ENCODE measurements at regions not wholly inside any gene's neighbourhood (a gene's known extent, or its start where the extent isn't known, plus 50 kb on each side); places are given as distances from the start of the nearest gene placed in this dataset.
A peak's percentile ranks its signal among the peaks of the same experiment; 100 is the strongest.

DNA sequence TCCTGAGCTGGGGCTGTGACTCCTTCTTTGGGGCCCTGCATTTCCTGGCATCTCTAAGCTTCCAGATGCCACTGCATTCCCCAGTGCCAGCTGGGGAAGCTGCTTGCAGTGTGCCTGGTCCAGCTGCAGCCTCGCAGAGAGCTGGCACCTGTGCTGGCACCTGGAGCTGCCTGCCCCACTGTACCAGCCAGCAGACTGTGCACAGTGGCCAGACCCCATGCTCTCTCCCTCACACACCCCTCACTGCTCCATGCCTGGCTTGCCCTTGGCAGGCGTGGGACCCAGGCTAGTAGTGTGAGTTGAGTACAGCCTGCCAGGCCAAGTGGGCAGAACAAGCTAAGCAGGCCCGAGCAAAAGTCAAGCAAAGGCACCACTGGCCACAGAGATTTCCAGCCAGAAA, 327.5 kb downstream of the NDFIP2 start:
- DNase-seq: no peak

DNA sequence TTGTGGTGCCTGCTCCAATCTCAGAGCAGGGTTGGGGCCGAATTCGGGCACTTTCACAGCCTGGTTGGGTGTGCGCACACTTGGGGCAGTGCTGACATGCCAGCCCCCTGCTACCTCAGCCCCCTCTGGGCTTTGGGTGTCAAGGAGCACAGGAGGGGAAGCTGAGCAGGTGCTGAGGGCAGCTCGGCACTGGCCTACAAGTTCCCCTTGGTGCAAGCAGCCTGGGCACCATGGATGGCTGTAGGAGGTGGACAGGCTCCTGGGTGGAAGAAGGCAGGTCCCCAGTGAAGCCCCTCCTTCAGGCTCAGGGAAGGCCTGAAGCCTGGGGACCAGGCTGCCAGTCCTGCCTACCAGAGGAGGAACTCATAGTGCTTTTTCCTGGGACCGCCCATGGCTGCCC, 326.6 kb downstream of the NDFIP2 start:
- no peak for DNase-seq

DNA sequence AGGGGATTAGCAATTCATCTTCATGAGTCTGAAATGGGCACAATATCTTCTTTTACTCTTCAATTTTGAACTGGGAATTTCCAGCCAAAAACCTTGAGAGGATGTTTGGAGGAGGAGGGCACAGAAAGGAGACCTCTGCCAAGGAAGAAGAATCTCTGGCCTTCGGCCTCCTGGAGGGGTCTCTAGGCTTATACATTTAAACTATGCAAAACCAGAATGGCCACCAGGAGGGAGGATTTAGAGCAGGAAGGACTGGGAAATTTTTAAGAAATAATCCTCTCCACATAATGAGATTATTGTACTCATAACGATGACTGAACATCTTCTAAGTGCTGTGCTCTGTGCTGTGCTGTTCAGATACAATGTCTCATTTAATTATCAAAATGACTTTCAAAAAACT, 325.9 kb downstream of the NDFIP2 start:
- DNase-seq: no peak

DNA sequence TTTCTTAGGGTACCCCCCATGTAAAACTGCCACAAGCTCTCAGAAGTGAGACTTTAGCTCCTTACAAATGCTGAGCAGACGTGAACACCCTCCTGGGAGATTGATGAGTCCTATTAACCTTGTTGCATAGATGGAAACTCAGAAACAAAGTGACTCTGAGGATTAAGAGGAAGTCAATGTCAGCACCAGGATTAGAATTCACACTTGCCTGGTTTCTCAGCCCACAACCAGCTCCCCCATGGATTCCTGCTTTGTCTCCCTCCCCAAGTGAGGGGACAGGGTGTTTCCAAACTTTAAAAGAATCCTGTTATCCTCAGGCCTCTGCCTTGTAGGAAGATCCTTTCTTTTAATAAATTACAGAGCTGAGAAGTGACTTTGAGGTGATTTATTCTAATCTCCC, 324.4 kb downstream of the NDFIP2 start:
- DNase-seq: no peak

DNA sequence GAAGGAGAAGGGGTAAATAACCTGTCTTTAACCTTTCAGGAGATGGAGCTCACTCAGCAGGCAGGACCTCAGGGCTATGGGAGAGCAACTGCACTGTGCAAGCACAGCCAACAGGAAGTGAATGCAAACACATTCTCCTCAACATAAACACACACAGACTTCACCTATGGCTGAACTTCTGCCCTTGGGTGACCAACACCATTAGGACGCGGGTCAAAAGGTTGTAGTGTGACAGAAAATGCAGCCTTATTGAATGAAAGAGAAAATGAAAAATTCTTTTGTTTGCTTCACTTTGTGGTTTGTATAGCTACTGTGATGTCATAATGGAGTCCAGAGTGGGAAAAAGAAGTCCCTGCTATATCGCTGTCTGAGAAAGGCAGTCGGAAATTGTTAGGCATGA, 323.0 kb downstream of the NDFIP2 start:
- DNase-seq: no peak

DNA sequence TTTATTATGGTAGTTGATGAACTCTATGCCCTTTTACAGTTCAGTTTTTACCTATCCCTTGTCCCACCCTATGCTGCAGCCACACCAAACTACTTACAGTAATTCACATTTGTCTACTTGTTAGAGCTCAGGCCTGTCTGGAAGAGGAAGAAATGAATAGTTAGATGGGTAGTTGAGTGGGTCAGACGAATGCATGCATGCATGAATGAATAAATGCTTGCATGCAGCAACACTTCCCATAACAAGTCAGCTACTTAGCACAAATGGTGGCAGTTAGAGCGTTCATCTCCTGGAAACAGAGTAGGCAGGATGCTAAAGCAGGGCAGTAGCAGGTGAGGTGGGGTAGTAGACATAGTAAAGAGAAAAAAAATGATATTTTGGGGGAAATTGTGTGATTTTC, 322.3 kb downstream of the NDFIP2 start:
- DNase-seq: no peak

DNA sequence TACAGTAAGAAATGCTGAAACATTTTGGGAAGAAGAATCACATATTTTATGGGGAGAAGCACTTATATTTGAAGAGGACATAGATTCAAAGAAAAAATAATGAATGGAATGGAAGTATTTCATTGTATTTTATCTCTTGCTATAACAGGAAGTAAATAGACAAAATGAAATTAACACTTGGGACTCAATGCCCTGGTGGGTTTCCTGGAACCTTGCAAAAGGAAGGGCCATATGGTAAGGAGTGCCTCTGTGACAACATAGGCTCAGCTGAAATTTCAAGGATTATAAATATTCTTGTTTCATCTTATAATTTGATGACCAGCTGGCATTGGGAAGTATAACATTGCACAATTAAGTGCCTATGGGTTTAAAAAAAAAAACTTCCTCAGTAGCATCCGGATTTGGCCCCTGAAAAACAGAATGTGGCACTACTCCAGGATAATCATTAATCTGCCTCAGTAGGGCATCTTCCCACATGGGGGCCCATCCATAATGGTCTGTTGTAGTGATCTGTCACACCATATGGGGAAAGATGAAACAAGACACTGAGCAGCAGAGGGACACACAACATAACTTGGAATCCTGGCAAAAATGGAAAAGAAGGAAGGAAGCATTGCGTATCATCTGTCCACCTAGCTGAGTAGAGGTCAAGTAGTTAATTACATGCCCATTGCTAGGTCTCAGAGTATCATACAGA, 321.6 kb downstream of the NDFIP2 start:
- DNase-seq: no peak

DNA sequence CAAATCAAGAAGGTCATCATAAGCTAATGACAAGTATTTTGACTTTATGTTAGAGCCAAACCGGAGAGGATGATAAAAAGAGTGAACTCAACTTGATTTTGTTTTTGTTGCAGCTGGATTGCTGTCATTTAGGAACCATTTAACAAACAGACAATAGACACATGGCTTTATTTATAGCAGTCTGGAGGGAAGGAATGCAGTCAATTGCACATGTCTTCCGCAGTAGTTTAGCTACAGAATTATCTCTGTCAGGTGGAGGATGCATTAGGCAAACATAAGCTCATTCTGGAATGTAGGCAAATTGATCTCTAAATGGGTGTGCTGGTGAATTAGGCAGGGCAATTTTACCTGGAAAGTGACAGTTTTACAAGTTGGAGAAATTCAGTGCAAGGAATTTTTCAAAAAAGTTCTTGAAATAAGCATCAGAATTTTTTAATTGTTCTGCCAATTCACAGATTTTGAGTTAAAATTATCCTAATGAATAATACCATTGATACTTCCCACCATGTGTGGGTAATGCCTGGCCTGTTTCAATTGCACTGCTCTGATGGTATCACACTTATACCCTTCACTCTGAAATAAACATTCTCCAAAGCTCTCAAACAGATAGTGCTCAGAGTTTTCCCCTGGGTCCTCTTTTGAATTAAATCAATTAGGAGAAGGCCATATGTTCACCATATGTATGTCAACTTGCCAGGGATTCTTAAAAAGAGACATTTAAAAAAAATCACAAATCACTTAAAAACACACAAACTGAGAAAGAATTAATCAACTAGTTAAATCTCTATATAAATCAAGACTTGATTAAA, 318.3 kb downstream of the NDFIP2 start:
- peak; percentile 87 for DNase-seq

DNA sequence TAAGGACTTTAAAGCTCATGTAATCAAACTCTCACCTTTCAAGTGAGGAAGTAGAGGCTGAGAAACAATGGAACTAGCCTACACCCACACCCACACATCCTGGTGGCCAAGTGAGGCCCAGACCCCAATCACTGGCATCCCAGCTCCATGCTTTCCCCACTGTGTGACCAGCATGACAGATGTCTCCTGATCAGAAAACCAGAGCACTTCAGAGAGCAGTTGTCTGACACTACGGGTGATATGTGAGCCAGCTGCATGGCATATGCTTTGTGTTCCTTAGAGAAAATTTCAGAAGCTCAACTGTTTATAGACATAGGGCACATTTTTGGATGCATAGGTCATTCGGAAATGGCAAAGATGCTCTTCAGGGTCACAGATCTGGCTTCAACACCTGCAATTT, 315.2 kb downstream of the NDFIP2 start:
- no peak for DNase-seq

DNA sequence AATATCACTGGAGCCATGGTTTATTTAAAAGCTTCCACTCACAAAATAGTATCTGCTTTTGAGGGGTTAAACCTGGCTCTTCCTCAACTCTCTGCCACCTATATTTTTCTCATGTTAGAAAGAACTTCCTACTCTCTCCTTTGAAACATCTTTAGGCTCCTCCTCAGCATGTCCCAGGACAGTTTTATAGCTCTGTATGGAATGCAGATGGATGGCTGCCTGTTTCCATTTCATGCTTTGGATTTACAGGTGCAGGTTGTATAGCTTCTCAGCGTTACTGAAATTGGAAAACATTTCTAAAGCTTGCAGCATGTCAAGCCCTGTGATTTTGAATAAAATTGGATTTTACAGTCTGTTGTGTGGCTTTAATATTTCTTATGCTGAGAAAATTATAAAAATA, 314.0 kb downstream of the NDFIP2 start:
- DNase-seq: no peak

DNA sequence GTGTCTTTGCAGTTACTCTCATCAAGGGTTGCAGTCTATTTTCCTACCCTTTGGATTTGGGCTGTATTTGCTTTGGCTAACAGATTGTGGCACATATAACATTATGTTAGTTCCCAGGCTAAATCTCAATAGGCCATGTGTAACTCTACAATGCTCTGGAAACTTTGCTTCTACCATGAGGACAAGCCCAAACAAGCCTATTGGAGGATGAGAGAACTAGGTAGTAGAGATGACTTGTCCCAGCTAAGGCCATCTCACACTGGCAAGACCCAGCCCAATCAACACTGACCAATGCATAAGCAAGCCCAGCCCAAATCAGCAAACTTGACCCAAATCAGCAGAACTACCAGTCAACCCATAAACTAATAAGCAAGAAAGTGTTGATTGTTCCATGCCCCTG, 311.8 kb downstream of the NDFIP2 start:
- DNase-seq: no peak

DNA sequence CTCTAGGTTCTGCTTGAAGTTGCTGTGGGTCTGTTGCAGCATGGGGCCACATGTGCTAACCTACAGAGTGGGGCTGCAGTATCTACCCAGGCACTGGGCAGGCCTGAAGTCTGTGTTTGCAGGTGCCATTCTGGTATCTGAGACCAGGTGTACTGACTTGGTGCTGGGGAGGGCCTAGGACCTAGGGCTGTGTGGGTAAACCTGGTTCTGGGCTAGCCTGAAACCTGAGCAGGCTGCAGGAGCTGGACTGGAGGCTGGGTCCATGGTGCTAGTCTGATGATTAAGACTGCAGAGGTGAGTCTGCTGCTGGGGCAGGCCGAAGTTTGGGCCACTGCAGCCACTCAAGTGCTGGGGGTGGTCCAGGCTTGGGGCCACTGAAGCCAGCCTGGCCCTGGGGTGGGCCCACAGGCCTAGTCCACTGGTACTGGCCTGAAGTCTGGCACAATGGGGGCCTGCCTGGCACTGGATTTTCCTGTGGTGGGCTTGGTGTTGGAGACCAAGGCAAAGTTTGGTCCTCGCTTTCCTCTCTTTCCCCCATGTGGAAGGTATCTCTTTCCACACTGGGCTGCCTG, 310.6 kb downstream of the NDFIP2 start:
- no peak for DNase-seq

DNA sequence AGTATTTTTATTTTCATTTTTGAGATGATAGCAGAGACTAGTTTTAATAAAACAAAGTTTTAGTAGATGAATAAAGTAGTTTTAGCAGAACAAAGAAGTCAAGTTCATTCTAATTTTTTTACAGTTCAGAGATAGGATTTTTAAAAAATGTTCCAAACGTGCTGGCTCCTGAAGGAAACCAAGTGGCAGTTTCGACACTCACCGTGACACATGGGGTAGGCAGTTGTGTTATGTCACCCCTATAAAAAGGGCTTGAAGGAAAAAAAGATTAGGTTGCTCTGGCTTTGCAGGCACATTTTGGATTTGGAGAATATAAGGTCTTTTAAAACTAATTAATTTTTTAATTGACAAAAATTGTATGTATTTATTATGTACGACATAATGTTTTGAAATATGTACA, 305.2 kb downstream of the NDFIP2 start:
- no peak for DNase-seq

DNA sequence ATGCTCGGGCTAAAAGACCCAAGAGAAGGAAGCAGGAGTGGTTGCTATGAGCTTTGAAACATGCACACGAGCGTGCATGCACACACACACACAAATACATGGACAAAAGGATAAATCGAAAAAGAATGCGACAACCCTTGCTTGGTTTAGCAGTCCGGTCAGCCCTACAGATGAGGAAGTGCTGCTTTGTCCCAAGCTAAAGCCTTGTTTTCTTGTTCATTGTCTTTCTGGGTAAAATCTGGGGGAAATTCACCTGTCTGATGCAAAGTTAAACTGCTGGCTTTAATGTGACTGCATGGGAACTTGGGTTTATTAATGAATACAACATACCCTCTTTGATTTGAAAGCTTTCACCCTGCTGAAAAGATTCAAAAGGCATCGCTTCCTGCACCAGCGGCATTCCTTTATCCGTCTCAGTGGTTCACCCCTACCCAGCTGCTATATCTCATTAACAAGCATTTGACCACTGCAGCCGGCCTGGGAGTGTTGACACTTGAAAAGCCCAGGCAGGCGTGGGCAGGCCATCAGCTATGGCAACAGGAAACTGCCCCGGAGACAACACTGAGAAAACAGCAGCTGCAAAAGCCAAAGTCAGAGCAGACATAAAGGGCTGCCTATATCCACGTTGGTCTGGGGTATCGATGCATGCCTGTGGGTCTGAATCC, 301.7 kb downstream of the NDFIP2 start:
- DNase-seq: peak; percentile 32

DNA sequence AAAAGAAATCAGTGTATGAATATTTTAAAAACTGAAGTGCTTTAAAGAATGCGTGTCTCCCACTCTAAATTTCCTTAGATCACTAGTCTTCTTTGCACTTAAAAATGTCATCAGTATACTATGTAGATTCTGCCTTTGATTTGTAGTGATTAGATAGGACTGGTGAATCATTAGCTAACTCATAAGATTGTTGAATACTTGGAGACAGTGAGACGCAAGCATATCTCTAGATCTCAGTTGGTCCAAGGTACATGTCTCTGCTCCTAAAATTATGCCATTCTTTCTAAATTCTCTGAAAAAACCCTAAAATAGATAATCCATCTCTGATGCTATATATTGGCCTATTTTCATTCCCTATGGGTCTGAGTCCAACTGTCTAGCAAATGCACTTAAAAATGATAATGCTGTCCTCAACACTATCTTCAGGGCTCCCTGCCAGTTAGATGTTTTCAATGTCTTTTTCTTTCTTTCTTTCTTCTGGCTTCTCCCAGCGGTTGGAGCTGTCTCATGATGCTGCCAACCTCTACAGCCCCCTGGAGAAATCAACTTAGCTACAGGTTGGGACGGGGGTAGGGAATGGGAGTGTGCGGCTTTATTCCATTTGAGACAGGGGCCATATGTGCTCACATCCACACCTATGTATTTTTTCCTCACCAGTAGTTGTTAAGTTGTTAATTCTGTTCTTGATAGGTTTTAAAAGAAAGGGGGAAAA, 301.0 kb downstream of the NDFIP2 start:
- DNase-seq: no peak

DNA sequence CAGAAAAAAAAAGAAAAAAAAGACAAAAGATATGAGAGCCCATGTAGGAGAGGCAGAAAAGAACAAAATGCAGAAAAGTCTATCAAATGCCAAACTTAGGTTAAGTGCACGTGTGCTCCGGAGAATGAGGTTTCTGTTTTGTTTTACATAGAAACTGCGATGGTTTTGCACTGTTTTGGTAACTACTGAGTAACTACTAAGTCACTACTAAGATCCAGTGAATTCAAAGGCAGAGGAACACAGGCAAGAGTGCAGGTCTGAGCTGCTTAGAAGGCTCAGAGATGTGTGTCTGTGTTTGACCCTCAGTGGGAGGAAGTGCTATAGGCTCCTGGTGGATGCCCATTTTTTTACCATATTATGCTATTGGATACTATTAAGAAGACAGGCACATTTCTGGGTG, 299.3 kb downstream of the NDFIP2 start:
- no peak for DNase-seq

DNA sequence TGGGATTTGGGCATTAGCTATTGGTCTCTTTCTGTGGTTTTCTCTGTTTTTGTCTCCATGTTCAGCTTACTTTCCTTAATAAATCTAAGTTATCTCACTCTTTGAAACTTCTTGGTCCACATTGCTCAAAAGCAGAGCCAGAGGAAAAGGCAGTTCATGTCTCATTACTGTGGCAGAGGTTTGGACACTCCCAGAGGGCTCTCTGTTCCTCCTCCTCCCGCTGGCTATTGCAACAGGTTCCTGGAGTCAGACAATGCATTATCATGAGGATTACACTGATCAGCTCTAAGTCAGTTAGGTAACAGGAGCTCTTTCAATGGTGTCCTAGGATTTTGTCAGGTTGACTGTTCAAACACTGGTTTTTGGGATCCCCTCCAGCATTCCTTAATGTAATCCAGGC, 298.8 kb downstream of the NDFIP2 start:
- DNase-seq: no peak

DNA sequence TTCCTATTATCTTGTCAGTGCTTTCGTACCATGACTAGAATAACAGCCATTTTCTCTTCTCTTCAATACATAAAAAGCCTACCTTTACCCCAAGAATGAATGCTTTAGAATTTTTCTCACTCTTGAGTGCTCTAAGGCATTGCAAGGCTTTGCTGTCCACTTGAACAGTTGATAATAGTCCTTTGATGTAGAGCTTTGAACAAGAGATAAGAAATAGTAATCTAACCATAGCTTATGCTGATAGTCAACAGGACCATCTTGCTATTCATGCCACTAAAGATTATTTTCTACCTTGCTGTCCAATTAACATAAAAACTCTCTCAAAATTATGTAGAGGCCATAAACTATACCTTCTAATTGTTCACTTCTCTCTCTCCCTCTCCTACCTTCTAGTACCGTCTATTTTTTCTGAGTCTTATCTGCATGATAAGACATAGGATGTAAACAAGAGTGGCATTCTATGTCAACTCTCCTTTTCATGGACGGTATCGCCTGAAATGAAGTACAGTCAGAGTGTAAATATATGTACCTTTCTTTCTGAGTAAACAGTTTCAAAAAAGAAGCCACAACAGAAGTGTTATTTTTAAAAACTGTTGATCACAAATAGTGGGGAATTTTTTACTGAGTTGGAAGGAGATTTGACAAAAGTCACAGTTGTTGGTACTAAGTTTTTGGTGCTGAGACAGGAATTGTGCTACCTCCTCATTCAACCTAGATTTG, 297.9 kb downstream of the NDFIP2 start:
- DNase-seq: no peak

DNA sequence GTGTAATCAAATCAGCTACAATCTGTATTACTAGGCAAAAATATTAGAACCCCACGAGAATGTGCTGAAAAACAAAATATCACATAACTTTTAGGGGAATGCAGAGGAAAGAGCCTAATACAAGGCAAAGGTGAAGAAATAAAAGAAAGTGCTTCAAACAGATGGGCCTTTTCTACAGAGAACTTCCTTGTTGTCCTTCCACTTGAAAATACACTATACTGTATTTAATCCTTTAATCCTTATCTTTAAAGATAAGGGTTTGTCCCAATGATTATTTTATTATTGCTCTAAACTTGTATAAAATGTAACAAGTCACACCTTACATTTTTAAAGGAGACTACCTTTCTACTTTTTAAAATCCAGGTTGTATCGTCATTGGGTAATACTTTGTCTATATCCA, 296.5 kb downstream of the NDFIP2 start:
- DNase-seq: no peak

DNA sequence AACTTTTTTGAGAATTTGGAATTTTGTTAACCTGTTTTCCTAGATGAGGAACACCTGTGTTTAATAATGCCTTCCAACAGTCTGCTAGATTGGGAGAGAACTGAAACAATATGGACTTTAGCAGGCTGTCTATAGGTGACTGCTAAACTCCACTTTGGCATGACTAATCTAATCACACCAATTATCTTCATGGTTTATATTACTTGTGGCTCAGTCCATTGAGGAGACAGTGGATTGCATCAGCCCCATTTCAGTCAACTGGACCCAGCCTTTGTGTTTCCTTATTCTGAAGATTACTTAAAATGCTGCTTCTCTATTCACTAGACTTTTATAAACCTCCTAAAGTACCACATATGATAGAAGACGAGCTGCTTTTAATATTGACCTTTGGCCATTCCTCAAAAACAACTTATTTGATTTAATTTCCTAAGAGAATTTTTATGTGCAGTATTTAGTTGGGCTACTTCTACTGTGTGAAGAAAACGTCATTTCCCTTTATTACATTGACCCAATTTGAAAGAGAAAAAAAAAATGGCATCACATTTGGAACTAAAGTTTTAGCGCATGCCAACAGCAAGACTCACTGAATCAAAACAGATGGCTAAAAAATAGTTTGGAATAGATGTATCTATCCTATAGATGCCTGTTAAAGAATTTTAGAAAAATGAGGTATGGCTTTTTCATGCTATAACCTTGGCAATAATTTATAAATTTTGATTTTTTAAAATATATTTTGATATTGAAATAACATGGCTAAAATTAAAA, 295.8 kb downstream of the NDFIP2 start:
- no peak for DNase-seq

DNA sequence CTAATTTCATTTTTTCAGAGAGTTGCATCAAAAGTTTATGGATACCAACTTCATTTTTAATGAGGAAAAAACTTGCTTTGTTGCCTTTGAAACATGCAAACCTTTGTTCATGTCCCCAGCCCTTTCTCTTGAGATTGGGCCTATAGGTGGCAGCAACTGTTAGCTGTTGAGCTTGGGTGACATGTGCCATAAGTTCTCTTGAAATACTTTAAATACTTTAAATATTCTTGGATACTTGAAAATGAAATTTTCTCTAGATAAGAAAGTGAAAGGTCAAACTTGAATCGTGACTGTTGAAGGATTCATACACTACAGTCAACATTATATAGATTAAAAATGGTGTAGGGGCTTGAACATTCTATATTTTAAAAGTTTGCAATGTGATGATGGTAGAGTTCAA, 294.9 kb downstream of the NDFIP2 start:
- DNase-seq: peak; percentile 58
